Muscle of leg (tissue), 3 donors: ENCODE measurements at regions not wholly inside any gene's neighbourhood (a gene's known extent, or its start where the extent isn't known, plus 50 kb on each side); places are given as distances from the start of the nearest gene placed in this dataset.
A peak's percentile ranks its signal among the peaks of the same experiment; 100 is the strongest.

Source experiments
- DNase-seq: peaks from one replicate; pipeline ENCODE4 v3.0.0; 2013
- H3K27ac ChIP-seq: one replicate; pipeline ENCODE4 v1.5.1; 2013; ENCODE audit warnings: mild to moderate bottlenecking, low read length, control low read depth
- H3K27me3 ChIP-seq: one replicate; pipeline ENCODE4 v1.6.1; 2013; ENCODE audit warnings: low read length; ENCODE audit not compliant: control insufficient read depth, insufficient read depth
- H3K36me3 ChIP-seq: one replicate; pipeline ENCODE4 v1.6.1; 2013; ENCODE audit warnings: low read length; ENCODE audit not compliant: control insufficient read depth, insufficient read depth
- H3K4me1 ChIP-seq: one replicate; pipeline ENCODE4 v1.6.1; 2013; ENCODE audit warnings: low read length; ENCODE audit not compliant: control insufficient read depth, insufficient read depth
- H3K4me3 ChIP-seq: one replicate; pipeline ENCODE4 v1.5.1; 2013; ENCODE audit warnings: low read length, control low read depth
- H3K9me3 ChIP-seq: replicated peaks from 2 replicates; pipeline ENCODE4 v1.6.1; 2013; ENCODE audit warnings: low read depth, low read length; ENCODE audit not compliant: control insufficient read depth
- WGBS: methylation state at CpG from one replicate; pipeline ENCODE4 v1.1.5; 2013; ENCODE audit warnings: missing lambda C conversion rate; ENCODE audit not compliant: insufficient coverage; 5-methylcytosine and 5-hydroxymethylcytosine counted together

DNA sequence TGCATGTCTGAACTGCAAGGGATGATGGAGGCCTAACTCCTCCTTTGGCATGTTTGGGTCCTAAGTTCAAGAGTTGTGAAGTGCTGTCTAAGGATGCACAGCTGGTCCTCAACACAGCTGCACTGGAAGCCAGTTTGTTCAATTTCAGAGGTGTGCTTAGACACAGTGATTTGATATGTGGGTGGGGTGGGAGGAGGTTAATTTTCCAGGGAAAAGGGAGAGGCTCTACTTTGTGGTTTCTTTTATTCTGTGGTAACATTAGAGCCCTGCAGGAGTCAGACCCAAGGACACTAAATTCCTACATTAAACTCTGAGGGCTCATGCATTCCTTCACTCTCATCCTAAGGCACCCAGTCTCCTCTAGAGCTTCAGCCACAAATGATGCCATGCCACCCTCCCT lies 188.4 kb upstream of the MAST4 start:
- no peaks in the 10 kb centered on the region for H3K27me3 ChIP-seq
- no peaks in the 10 kb centered on the region for H3K4me1 ChIP-seq
- H3K36me3 ChIP-seq, result no peaks in the 10 kb centered on the region
- no peak overlapping the region for H3K27ac ChIP-seq
- no peaks in the 10 kb centered on the region for H3K9me3 ChIP-seq
- no peak for DNase-seq
- no peak overlapping the region for H3K4me3 ChIP-seq

DNA sequence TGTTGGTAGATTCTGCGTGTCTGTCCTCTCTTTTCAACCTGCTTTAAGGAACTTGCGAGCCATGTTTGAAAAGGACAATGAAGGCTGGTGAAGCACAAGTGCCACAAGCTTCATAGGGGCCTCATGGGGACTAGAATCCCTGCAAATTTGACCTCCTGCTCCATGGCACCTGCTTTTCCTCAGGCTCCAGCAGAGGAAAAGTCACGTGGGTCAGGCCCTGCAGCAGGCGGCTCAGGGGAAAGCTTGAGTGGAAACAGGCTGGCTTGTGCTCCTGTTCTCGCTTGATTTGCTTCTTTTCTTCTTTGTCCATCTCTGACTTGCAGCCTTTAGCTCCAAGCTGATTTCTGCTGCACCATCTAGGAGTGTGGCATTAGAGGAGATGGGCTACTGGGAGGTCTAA lies 187.6 kb upstream of the MAST4 start:
- DNase-seq, result no peak
- H3K27ac ChIP-seq, result no peak overlapping the region
- 48% methylated on average over 4 of the region's 5 CpGs for WGBS
- no peaks in the 10 kb centered on the region for H3K4me1 ChIP-seq
- H3K36me3 ChIP-seq, result no peaks in the 10 kb centered on the region
- no peaks in the 10 kb centered on the region for H3K27me3 ChIP-seq
- no peak overlapping the region for H3K4me3 ChIP-seq
- H3K9me3 ChIP-seq, result no peaks in the 10 kb centered on the region

DNA sequence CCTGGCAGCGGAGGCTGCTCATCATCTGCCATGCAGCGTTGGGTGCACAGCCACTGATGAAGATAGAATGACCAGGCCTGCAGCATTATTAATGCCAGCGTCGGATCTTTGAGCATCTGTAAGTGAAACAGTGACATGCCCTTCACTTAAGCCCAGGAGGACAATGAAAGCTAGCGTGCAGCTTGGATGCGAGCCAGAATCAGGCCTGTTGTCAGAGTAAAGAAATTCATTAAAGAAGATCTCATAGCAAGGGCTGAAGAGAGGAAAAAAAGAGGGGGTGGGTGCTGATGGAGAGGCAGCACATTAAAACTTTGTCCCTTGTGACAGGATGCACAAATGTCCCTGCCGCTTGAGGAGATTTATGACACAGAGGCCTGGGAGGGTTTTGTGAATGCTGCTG lies 186.1 kb upstream of the MAST4 start:
- 53% methylated on average over 6 of the region's 7 CpGs for WGBS
- no peaks in the 10 kb centered on the region for H3K9me3 ChIP-seq
- no peaks in the 10 kb centered on the region for H3K27me3 ChIP-seq
- H3K4me1 ChIP-seq, result no peaks in the 10 kb centered on the region
- DNase-seq, result peak; percentile 7
- H3K36me3 ChIP-seq, result no peaks in the 10 kb centered on the region
- H3K4me3 ChIP-seq, result no peak overlapping the region
- no peak overlapping the region for H3K27ac ChIP-seq

GRCh38 chr5:66411701-66412100 lies 184.5 kb upstream of the MAST4 start:
- DNase-seq, result no peak
- no peaks in the 10 kb centered on the region for H3K27me3 ChIP-seq
- 71% methylated on average over 1 of the region's 1 CpG for WGBS
- H3K36me3 ChIP-seq, result no peaks in the 10 kb centered on the region
- no peaks in the 10 kb centered on the region for H3K9me3 ChIP-seq
- H3K4me3 ChIP-seq, result no peak overlapping the region
- H3K4me1 ChIP-seq, result no peaks in the 10 kb centered on the region
- H3K27ac ChIP-seq, result no peak overlapping the region

GRCh38 chr5:66413931-66414330 lies 182.3 kb upstream of the MAST4 start:
- no peaks in the 10 kb centered on the region for H3K36me3 ChIP-seq
- H3K27ac ChIP-seq, result no peak overlapping the region
- H3K4me1 ChIP-seq, result no peaks in the 10 kb centered on the region
- WGBS, result no CpG with 5 or more reads among the region's 1 CpG
- H3K27me3 ChIP-seq, result no peaks in the 10 kb centered on the region
- H3K4me3 ChIP-seq, result no peak overlapping the region
- no peaks in the 10 kb centered on the region for H3K9me3 ChIP-seq
- no peak for DNase-seq

- Histone ChIP-seq H3K4me1 (no peaks in the 10 kb centered on the region), H3K36me3 (no peaks in the 10 kb centered on the region), H3K27ac (no peak overlapping the region), H3K4me3 (no peak overlapping the region), H3K27me3 (no peaks in the 10 kb centered on the region), H3K9me3 (no peaks in the 10 kb centered on the region)
- DNase-seq, result peak; percentile 6
Measured at GRCh38 chr5:66415208-66415607, 181.0 kb upstream of the MAST4 start.

DNA sequence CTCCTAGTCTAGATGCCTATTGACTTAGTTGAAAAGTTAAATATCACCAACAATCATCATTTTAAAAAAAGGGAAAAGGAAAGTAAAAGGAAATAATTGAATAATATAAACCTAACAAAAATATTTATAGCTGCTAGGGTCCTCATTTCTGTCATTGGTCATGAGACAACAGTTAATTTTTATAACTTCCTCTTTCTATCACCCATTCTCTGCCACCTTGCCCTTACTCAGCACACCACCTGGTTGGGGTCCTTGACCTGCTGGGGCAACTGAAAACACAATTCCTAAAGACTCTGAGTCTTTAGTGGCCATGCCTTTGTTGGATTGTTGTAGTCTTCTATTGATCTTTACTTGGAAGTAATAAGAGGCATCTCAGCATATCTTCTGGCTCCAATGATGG lies 179.5 kb upstream of the MAST4 start:
- no peak for DNase-seq
- no peaks in the 10 kb centered on the region for H3K4me1 ChIP-seq

GRCh38 chr5:66417781-66418180 lies 178.4 kb upstream of the MAST4 start:
- H3K4me3 ChIP-seq, result no peak overlapping the region
- H3K27ac ChIP-seq, result no peak overlapping the region
- H3K27me3 ChIP-seq, result no peaks in the 10 kb centered on the region
- no peaks in the 10 kb centered on the region for H3K4me1 ChIP-seq
- H3K9me3 ChIP-seq, result no peaks in the 10 kb centered on the region
- peak; percentile 71 for DNase-seq
- WGBS, result 11% methylated on average over 1 of the region's 2 CpGs
- no peaks in the 10 kb centered on the region for H3K36me3 ChIP-seq

More for the DNA sequence above, 179.5 kb upstream of the MAST4 start:
- Histone ChIP-seq H3K4me3 (no peak overlapping the region), H3K9me3 (no peaks in the 10 kb centered on the region), H3K36me3 (no peaks in the 10 kb centered on the region), H3K27ac (no peak overlapping the region), H3K27me3 (no peaks in the 10 kb centered on the region)

DNA sequence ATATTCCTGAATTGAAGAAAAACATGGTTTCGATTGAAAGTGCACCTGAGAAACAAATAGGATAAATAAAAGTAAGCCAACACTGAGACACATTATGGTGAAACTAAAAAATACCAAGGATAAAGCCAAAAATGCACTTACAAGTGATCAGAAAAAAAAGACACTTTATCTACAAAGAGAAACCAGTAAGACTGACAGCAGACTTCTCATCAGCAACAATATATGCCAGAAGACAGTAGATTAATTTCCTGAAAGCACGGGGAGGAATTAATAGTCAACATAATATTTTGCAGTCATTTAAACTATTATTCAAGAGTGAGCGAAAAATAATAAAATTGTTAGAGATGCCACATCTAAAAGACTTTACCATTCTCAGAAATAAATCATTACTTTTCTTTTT lies 172.7 kb upstream of the MAST4 start:
- Histone ChIP-seq H3K27me3 (no peaks in the 10 kb centered on the region), H3K9me3 (no peaks in the 10 kb centered on the region), H3K4me1 (no peaks in the 10 kb centered on the region), H3K4me3 (no peak overlapping the region), H3K36me3 (no peaks in the 10 kb centered on the region), H3K27ac (no peak overlapping the region)
- no CpG with 5 or more reads among the region's 3 CpGs for WGBS
- no peak for DNase-seq

DNA sequence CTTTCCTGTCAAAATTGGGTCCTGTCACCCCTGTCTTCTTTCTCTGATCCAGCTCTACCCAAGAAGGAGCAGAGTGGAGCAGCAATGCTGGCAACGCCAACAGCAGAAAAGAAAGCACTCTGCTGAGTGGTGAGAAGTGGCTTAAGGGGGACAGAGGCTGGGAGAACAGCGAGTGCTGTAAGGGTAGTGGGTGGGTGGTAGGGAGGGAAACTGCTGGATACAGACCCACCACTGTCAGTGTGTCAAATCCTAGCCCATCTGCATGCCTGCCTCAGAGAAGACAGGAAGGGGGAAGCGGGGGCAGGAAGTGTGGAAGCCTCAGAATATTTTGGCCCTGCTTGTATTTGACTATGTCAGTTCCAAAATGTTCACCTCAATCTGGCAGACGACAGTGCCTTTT lies 170.4 kb upstream of the MAST4 start:
- no peak overlapping the region for H3K4me3 ChIP-seq
- H3K4me1 ChIP-seq, result no peaks in the 10 kb centered on the region
- H3K27me3 ChIP-seq, result no peaks in the 10 kb centered on the region
- WGBS, result 60% methylated on average over 3 of the region's 4 CpGs
- H3K9me3 ChIP-seq, result no peaks in the 10 kb centered on the region
- H3K27ac ChIP-seq, result no peak overlapping the region
- no peaks in the 10 kb centered on the region for H3K36me3 ChIP-seq
- no peak for DNase-seq

DNA sequence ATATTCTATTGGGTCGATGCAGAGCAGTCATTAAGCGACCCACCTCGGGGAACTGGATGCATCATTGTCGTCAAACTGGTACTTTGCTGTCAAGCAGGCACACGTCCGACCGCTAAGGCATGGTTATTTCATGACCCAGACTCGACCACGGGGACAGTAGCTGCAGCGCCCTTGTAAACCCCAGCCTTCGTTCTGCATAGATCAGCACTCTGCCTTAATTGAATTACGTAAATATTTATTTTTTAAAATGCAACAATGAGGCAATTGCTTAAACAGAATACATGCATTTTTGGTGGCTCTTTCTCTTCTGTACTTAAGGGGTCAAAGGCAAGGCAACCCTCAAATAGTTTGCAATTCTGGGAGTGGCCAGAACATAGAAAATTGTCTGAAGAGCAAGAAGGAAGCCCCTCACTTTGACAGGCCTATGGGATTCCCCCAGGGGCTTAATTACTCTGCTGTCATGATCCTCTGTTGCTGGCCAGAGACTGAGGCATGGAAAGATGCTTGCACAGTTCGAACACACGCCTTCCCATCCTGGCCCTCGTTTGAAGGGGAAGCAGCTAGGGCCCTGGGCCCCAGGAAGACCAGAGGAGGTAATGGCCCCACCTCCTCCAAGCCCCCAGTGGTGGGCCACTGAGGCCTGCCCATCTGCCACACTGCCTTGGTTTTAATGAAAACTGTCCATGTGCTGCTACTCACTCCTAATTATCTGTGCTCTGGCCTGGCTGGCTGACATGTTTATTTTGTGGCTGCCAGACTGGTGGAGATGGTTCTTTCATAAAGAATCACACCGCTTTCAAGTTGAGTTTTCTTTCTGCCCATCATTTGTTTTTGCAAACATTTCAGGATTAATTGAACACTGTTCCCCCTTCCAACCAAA lies 169.7 kb upstream of the MAST4 start:
- Histone ChIP-seq H3K27me3 (no peaks in the 10 kb centered on the region), H3K9me3 (no peaks in the 10 kb centered on the region), H3K36me3 (no peaks in the 10 kb centered on the region), H3K4me3 (no peak overlapping the region), H3K27ac (no peak overlapping the region), H3K4me1 (no peaks in the 10 kb centered on the region)
- 71% methylated on average over 13 of the region's 16 CpGs for WGBS
- no peak for DNase-seq
